ENCODE measurements at regions not wholly inside any gene's neighbourhood (a gene's known extent, or its start where the extent isn't known, plus 50 kb on each side); places are given as distances from the start of the nearest gene placed in this dataset.

GRCh38 chr13:86731987-86732386 is 932.8 kb upstream of the SLITRK6 start:
- ChIA-PET CTCF (no interaction called here), POLR2A (no interaction called here)
- TF ChIP-seq FOXA1 (IDR thresholded peaks at IDR 0.05) (no peak), BHLHE40 (IDR thresholded peaks at IDR 0.05; ENCODE audit: borderline replicate concordance) (no peak), LEF1 (IDR thresholded peaks at IDR 0.05; ENCODE audit: borderline replicate concordance) (no peak), SP1 (IDR thresholded peaks at IDR 0.05) (no peak), ZNF384 (IDR thresholded peaks at IDR 0.05) (no peak), ELF4 (IDR thresholded peaks at IDR 0.05) (no peak)
- DNase-seq (ENCODE audit: extremely low spot score): no peak

- POLR2A ChIA-PET: no interaction called here
- CTCF ChIA-PET: no interaction called here
- DNase-seq (ENCODE audit: extremely low spot score): no peak
- TF ChIP-seq L3MBTL2 (conservative IDR thresholded peaks at IDR 0.05) (no peak), PKNOX1 (IDR thresholded peaks at IDR 0.05) (no peak), CTBP1 (IDR thresholded peaks at IDR 0.05; ENCODE audit: borderline replicate concordance) (no peak), FOXK2 (IDR thresholded peaks at IDR 0.05) (no peak), SUZ12 (IDR thresholded peaks at IDR 0.05) (no peak), ZNF384 (IDR thresholded peaks at IDR 0.05) (no peak), BHLHE40 (IDR thresholded peaks at IDR 0.05; ENCODE audit: borderline replicate concordance) (no peak), ELF4 (IDR thresholded peaks at IDR 0.05) (no peak), TARDBP (IDR thresholded peaks at IDR 0.05) (no peak), HDGF (IDR thresholded peaks at IDR 0.05; ENCODE audit: borderline replicate concordance) (no peak), FOXA1 (IDR thresholded peaks at IDR 0.05) (no peak), ARNT (IDR thresholded peaks at IDR 0.05) (no peak), FOXM1 (IDR thresholded peaks at IDR 0.05; ENCODE audit: borderline replicate concordance) (no peak), LEF1 (IDR thresholded peaks at IDR 0.05; ENCODE audit: borderline replicate concordance) (no peak), SP1 (IDR thresholded peaks at IDR 0.05) (no peak), NFRKB (IDR thresholded peaks at IDR 0.05) (no peak)
Measured at GRCh38 chr13:86737334-86737932, 933.7 kb upstream of the SLITRK5 start.

GRCh38 chr13:86741762-86742285 is 929.3 kb upstream of the SLITRK5 start:
- ChIA-PET CTCF (no interaction called here), POLR2A (no interaction called here)
- DNase-seq (ENCODE audit: extremely low spot score): no peak
- no peak for TF ChIP-seq SP1 (IDR thresholded peaks at IDR 0.05)
- no peak for TF ChIP-seq CTBP1 (IDR thresholded peaks at IDR 0.05; ENCODE audit: borderline replicate concordance)
- no peak for TF ChIP-seq TARDBP (IDR thresholded peaks at IDR 0.05)
- no peak for TF ChIP-seq L3MBTL2 (conservative IDR thresholded peaks at IDR 0.05)
- no peak for TF ChIP-seq FOXK2 (IDR thresholded peaks at IDR 0.05)
- TF ChIP-seq BHLHE40 (IDR thresholded peaks at IDR 0.05; ENCODE audit: borderline replicate concordance): no peak
- TF ChIP-seq LEF1 (IDR thresholded peaks at IDR 0.05; ENCODE audit: borderline replicate concordance): no peak
- no peak for TF ChIP-seq HDGF (IDR thresholded peaks at IDR 0.05; ENCODE audit: borderline replicate concordance)
- TF ChIP-seq PKNOX1 (IDR thresholded peaks at IDR 0.05): no peak
- TF ChIP-seq FOXM1 (IDR thresholded peaks at IDR 0.05; ENCODE audit: borderline replicate concordance): no peak
- no peak for TF ChIP-seq ELF4 (IDR thresholded peaks at IDR 0.05)

DNA sequence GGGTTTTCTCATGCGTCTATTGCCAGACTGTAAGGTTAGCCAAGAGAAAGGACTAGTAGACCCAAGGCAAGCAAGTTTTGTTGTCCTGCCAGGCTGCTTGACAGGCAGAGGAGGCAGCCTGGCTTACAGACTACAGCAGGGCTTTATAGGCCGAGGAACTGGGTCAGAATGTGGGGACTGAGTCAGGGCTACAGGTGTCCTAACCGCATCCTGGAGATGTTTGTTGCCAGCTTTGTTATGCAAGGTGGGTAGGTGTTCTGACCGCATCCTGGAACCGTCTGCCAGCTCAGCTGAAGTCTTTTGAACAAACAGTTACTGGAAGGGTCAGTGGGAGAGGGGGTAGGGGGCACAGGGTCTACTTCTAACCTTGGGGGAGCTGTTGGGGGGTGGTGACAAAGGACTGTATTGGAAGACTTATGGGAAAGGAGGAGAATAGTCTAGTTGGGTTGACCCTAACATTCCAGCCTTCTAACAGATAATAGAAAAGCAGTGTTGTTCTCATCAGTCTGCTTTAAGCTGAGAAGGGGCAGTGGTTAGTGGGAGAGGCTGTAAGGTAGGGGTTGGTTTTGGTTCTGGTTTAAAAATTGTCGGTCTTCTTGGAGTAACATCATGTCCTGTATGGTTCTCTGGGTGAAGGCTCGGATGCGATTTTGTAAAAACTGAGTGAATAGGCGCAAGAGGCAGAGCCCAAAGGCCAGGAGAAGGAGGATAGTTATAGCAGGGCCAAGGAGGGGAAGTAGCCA is 913.8 kb upstream of the SLITRK5 start:
- POLR2A ChIA-PET: no interaction called here
- DNase-seq (ENCODE audit: extremely low spot score): no peak
- no peak for TF ChIP-seq FOXK2 (IDR thresholded peaks at IDR 0.05)
- TF ChIP-seq CTBP1 (IDR thresholded peaks at IDR 0.05; ENCODE audit: borderline replicate concordance): no peak
- TF ChIP-seq NFRKB (IDR thresholded peaks at IDR 0.05): no peak
- TF ChIP-seq FOXA1 (IDR thresholded peaks at IDR 0.05): no peak
- CTCF ChIA-PET: no interaction called here

DNA sequence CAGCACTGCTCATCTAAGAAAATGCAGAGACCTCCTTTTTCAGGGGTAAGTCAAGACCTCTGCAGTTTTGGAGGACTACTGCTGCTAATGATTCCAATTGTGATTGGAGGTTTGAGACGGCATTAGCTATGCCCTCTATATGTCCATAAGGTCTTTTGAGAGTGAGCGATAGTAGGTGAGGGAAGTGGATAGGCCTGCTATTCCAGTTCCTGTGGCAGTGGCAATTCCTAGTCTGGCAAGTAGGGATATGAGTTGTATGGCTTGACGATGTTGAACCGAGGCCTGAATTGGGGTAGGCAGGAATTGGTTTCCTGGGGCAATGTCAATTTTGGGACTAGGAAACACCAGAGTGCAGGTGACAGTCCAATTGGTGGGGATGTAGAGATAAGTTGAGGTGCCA is 913.1 kb upstream of the SLITRK5 start:
- ChIA-PET CTCF (no interaction called here), POLR2A (no interaction called here)
- no peak for DNase-seq (ENCODE audit: extremely low spot score)
- no peak for TF ChIP-seq ARNT (IDR thresholded peaks at IDR 0.05)
- no peak for TF ChIP-seq FOXA1 (IDR thresholded peaks at IDR 0.05)
- TF ChIP-seq SP1 (IDR thresholded peaks at IDR 0.05): no peak
- TF ChIP-seq LEF1 (IDR thresholded peaks at IDR 0.05; ENCODE audit: borderline replicate concordance): no peak
- no peak for TF ChIP-seq NFRKB (IDR thresholded peaks at IDR 0.05)
- no peak for TF ChIP-seq L3MBTL2 (conservative IDR thresholded peaks at IDR 0.05)
- TF ChIP-seq SUZ12 (IDR thresholded peaks at IDR 0.05): no peak
- TF ChIP-seq FOXK2 (IDR thresholded peaks at IDR 0.05): no peak
- no peak for TF ChIP-seq PKNOX1 (IDR thresholded peaks at IDR 0.05)
- no peak for TF ChIP-seq HDGF (IDR thresholded peaks at IDR 0.05; ENCODE audit: borderline replicate concordance)
- no peak for TF ChIP-seq ZNF384 (IDR thresholded peaks at IDR 0.05)
- TF ChIP-seq CTBP1 (IDR thresholded peaks at IDR 0.05; ENCODE audit: borderline replicate concordance): no peak
- no peak for TF ChIP-seq ELF4 (IDR thresholded peaks at IDR 0.05)
- TF ChIP-seq TARDBP (IDR thresholded peaks at IDR 0.05): no peak
- TF ChIP-seq BHLHE40 (IDR thresholded peaks at IDR 0.05; ENCODE audit: borderline replicate concordance): no peak
- no peak for TF ChIP-seq FOXM1 (IDR thresholded peaks at IDR 0.05; ENCODE audit: borderline replicate concordance)

- DNase-seq (ENCODE audit: extremely low spot score): no peak
- TF ChIP-seq L3MBTL2 (conservative IDR thresholded peaks at IDR 0.05): no peak
- TF ChIP-seq ELF4 (IDR thresholded peaks at IDR 0.05): no peak
- TF ChIP-seq HDGF (IDR thresholded peaks at IDR 0.05; ENCODE audit: borderline replicate concordance): no peak
- TF ChIP-seq BHLHE40 (IDR thresholded peaks at IDR 0.05; ENCODE audit: borderline replicate concordance): no peak
- no peak for TF ChIP-seq FOXA1 (IDR thresholded peaks at IDR 0.05)
- no peak for TF ChIP-seq FOXK2 (IDR thresholded peaks at IDR 0.05)
- no peak for TF ChIP-seq ARNT (IDR thresholded peaks at IDR 0.05)
- no peak for TF ChIP-seq PKNOX1 (IDR thresholded peaks at IDR 0.05)
- ChIA-PET CTCF (interaction anchor here (0.5 kb wide), 1 partner anchor 21 kb away, joined by 3 read pairs; no protein-coding TSS in a partner anchor), POLR2A (no interaction called here)
Measured at GRCh38 chr13:86760620-86761019, 910.6 kb upstream of the SLITRK5 start.
